Stomach smooth muscle (tissue), 2 donors: ENCODE measurements at regions not wholly inside any gene's neighbourhood (a gene's known extent, or its start where the extent isn't known, plus 50 kb on each side); places are given as distances from the start of the nearest gene placed in this dataset.

Source experiments
- H3K27ac ChIP-seq: one replicate; pipeline ENCODE4 v1.7.0; 2013; ENCODE audit warnings: mild to moderate bottlenecking, low read length, inconsistent platforms
- H3K27me3 ChIP-seq, 2 donors: one replicate each; pipeline ENCODE4 v1.7.0; 2013; ENCODE audit warnings: low read length in 2 of 2; ENCODE audit not compliant: insufficient read depth in 2 of 2, control insufficient read depth in 1 of 2
- H3K36me3 ChIP-seq, 2 donors: one replicate each; pipeline ENCODE4 v1.7.0; 2013; ENCODE audit warnings: low read length in 2 of 2; ENCODE audit not compliant: control insufficient read depth in 2 of 2, insufficient read depth in 2 of 2
- H3K4me1 ChIP-seq: one replicate; pipeline ENCODE4 v1.7.0; 2013; ENCODE audit warnings: low read length; ENCODE audit not compliant: control insufficient read depth, insufficient read depth
- H3K4me3 ChIP-seq, 2 donors: one replicate each; pipeline ENCODE4 v1.7.0; 2013; ENCODE audit warnings: low read length in 2 of 2
- H3K9ac ChIP-seq, 2 donors: one replicate each; pipeline ENCODE4 v1.7.0; 2013; ENCODE audit warnings: low read length in 2 of 2, mild to moderate bottlenecking in 1 of 2
- H3K9me3 ChIP-seq, 2 donors: one replicate each; pipeline ENCODE4 v1.7.0; 2013; ENCODE audit warnings: low read length in 2 of 2; ENCODE audit not compliant: control insufficient read depth in 2 of 2
- donor health status: healthy.
- donor health status: Pancreatic carcinoma.

DNA sequence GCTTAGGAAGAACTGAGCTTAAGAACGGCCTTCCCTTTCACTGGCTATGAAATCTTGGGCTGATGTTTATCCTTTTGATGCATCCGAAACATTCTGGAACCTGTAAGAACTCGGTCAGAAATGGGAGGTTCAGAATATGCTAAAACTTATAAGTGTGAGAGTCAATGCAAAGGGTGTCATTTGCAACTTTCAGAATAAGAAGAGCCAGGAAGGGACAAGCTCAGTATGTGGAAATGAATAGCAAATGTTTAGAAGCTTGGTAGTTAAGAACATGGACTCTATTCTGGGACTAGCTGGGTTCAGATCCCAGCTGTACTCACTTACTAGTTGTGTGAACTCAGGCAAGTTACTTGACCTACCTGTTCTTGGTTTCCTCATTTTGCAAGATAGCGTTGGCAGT is 234.1 kb downstream of the OMA1 start:
- Histone ChIP-seq H3K4me1 (no peaks in the 10 kb centered on the region), H3K36me3 (no peaks in the 10 kb centered on the region), H3K9me3 (no peaks in the 10 kb centered on the region), H3K27me3 (no peaks in the 10 kb centered on the region), H3K27ac (no peak overlapping the region), H3K9ac (no peak overlapping the region), H3K4me3 (no peak overlapping the region)

DNA sequence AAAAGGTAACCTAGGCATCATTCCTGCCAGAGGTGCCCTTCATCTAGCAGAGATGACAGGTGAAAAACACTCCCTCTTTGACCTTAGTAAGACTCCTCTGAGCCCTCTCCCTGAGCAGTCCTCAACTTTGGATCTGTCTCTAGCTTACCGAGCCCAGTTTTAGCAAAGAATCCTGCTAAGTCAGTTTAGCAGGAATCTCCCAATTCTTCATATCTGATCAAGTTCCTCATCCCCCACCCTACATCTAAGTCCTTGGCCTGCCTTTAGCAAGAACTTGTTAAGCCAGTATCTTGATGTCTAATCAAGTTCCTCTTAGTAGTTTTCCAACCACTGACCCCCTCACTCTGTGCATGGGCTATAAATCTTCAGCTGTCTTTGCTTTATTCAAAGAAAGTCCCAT is 235.6 kb downstream of the OMA1 start:
- Histone ChIP-seq H3K4me1 (no peaks in the 10 kb centered on the region), H3K9ac (no peak overlapping the region), H3K36me3 (no peaks in the 10 kb centered on the region), H3K27me3 (no peaks in the 10 kb centered on the region), H3K4me3 (no peak overlapping the region), H3K9me3 (no peaks in the 10 kb centered on the region), H3K27ac (no peak overlapping the region)

DNA sequence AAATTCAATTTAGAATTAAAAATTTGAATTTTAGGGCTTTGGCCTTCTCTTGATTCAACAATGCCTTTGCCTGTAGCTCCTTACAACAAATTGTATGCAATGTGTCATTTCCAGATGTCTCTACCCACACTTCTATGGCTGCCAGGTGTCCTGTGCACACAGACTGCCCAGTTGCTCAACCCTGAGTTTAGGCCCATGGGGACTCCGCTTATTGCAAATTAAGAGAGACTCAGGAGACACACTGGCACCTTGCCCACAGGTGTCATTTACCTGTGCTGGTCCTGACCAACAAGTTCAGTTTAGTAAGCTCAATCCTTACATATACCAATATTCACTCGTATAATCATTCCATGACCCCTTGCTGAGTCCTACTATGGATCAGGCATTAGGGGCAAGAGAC is 236.1 kb downstream of the OMA1 start:
- Histone ChIP-seq H3K27me3 (no peaks in the 10 kb centered on the region), H3K4me3 (no peak overlapping the region), H3K4me1 (no peaks in the 10 kb centered on the region)

DNA sequence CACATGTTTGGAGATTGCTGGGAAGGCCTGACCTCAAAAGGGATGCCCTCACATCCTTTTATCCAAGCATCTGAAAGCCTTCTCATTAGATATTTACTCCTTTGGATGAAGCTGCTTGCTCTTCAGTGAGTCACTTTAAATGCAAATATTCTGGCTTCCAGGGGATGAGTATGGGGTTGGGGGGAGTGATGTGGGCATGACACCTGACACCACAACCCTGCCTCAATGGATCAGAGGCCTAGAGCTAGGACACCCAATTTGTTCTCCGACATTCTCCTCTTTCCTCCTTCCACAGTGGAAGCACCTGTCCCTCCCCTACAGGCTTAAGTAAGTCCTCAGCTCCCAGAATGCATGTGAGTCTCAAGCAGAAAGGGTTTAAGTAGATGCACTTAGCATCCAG is 238.3 kb downstream of the OMA1 start:
- no peaks in the 10 kb centered on the region for H3K27me3 ChIP-seq
- no peak overlapping the region for H3K9ac ChIP-seq
- H3K4me3 ChIP-seq = no peak overlapping the region
- no peak overlapping the region for H3K27ac ChIP-seq
- H3K4me1 ChIP-seq = no peaks in the 10 kb centered on the region
- no peaks in the 10 kb centered on the region for H3K9me3 ChIP-seq
- no peaks in the 10 kb centered on the region for H3K36me3 ChIP-seq

More for the DNA sequence above, 236.1 kb downstream of the OMA1 start:
- Histone ChIP-seq H3K36me3 (no peaks in the 10 kb centered on the region), H3K9ac (no peak overlapping the region), H3K9me3 (no peaks in the 10 kb centered on the region), H3K27ac (no peak overlapping the region)

DNA sequence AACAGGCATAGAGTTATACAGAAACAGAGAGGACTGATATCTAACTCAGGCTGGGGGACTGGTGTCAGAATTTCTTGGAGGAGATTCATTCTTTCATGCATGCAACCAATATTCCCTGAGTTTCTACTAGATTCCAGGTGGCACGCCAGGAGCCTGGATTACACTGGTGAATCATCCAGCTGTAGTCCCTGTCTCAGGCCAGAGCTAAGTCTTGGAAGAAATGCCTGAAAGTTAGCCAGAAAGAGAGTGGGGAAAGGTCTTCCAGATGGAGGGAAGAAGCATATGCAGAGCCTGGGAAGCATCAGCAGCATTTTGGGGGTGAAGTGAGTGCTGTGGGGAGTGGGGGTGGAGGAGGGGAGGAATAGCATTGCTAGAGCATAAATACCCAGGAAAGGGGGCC is 239.1 kb downstream of the OMA1 start:
- no peak overlapping the region for H3K27ac ChIP-seq
- H3K9me3 ChIP-seq = no peaks in the 10 kb centered on the region
- H3K36me3 ChIP-seq = no peaks in the 10 kb centered on the region

DNA sequence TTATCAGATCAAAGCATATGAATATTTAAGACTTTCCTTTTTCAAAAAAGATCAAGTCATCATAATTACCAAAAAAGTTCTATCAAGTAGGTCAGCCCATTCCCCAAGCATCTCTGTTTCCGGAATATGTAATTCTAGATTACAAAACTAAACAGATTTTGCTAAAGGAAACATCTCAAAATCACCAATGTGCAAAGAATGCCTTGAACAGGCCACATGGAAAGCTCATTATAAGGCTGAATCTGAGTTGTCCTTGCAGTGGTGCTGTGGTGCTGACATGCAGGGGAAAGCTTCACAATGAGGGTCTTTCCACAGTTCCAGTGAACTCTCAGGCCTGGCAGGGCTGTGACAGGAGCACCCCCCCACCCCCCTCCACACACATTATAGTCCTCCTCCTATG is 240.9 kb downstream of the OMA1 start:
- Histone ChIP-seq H3K4me3 (no peak overlapping the region), H3K9me3 (no peaks in the 10 kb centered on the region), H3K9ac (no peak overlapping the region), H3K4me1 (no peaks in the 10 kb centered on the region), H3K36me3 (no peaks in the 10 kb centered on the region), H3K27ac (no peak overlapping the region), H3K27me3 (no peaks in the 10 kb centered on the region)

More for the DNA sequence above, 239.1 kb downstream of the OMA1 start:
- Histone ChIP-seq H3K4me3 (no peak overlapping the region), H3K4me1 (no peaks in the 10 kb centered on the region), H3K9ac (no peak overlapping the region), H3K27me3 (no peaks in the 10 kb centered on the region)

DNA sequence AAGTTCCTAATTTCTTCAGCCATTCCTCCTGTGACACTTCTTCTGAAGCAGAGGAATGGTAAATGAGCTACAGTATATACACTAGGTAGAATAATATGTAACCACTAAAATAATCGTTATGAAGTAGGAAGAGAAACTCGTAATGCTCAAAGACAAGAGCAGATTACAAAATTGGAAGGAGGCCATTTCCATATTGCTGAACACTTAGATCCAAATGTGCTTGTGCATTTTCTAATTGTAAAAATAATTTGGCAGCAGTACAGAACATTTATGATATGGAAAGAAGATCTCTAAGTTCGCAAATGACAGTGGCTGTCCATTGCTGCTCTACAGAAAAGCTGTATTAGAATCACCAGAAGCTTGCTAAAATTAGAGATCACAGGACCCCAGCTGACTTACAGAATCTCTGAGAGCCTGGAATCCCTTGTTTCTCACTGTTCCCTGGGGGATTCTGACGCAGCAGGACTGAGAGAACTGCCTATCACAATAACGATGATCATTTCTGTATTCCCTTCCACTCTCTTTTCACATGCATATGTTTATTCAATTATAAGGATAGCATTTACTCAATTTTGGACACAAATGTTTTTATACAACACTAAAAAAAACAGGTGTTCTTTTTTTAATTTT is 242.1 kb downstream of the OMA1 start:
- Histone ChIP-seq H3K9ac (no peak overlapping the region), H3K4me1 (no peaks in the 10 kb centered on the region), H3K36me3 (no peaks in the 10 kb centered on the region), H3K9me3 (no peaks in the 10 kb centered on the region), H3K27me3 (no peaks in the 10 kb centered on the region), H3K27ac (no peak overlapping the region), H3K4me3 (no peak overlapping the region)

DNA sequence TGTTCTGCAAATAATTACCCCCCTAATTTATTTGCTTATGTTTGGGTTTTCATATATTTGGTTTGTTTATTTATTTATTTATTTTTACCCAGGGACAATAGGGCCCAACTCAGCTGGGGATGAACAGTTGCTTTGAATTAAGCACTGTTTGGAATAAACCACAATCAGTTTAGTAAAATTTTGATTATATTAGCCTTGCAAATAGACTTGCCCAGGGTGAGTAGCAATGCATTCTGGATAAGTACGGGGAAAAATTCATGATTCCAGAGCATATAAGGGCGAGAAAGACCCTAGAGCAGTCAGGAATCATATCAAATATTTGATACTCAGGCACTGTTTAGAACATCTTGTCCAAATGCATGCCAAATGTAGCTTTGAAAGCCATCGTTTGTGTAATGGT is 242.7 kb downstream of the OMA1 start:
- H3K27ac ChIP-seq = no peak overlapping the region
- H3K9me3 ChIP-seq = no peaks in the 10 kb centered on the region
- H3K36me3 ChIP-seq = no peaks in the 10 kb centered on the region
- no peak overlapping the region for H3K4me3 ChIP-seq
- no peaks in the 10 kb centered on the region for H3K27me3 ChIP-seq
- no peaks in the 10 kb centered on the region for H3K4me1 ChIP-seq
- no peak overlapping the region for H3K9ac ChIP-seq

DNA sequence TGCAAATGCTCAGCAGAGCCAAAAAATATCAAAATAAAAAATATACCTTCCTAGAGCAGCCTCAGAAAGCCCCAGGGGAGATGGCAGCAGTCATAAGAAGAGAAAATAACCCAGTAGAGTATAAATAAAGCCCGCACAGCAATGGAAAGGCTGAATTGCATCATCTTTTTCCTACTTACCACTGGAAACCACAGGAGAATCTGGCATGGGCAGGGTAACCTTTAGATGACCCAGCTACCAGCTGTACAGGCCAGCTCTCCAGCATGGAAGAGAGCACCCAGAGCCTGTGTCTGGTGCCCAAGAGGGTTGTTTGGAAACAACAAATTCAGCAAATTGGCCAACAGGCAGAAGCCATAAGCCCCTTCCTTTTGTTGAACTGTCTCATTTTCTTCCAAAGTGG is 253.1 kb downstream of the OMA1 start:
- Histone ChIP-seq H3K36me3 (no peaks in the 10 kb centered on the region), H3K9ac (no peak overlapping the region), H3K4me1 (no peaks in the 10 kb centered on the region), H3K4me3 (no peak overlapping the region), H3K27me3 (no peaks in the 10 kb centered on the region), H3K9me3 (no peaks in the 10 kb centered on the region), H3K27ac (no peak overlapping the region)

DNA sequence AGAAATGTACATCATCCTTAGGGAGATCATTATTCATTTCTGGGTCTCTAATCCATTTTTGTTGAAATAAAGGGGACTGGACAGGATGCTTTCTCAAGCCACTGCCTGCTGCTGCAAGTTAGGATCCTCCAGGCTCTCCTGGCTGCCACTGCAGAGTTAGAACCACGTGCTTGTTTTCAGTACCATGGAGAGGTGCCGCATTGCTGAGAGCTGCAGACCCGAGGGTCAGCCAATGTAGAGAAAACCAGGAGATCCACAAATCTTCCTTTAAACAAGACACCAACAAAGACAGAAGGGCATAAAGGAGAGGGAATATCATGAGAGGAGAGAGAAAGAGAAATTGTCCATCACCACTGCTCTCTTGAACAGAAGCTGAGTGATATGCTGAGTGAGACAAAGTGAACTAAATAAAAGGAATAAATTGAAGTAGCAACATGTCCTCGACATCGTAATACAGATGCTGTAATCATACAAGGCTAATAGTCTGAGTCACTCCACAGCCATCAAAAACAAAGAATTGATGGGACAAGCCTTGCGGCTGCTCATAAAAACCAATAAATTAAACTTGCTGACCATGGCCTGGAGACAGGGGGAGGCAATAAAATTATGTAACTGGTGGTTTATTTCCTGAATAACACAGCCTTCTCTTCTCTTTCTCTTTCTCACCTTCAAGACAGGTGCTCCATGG is 255.7 kb downstream of the OMA1 start:
- Histone ChIP-seq H3K36me3 (no peaks in the 10 kb centered on the region), H3K9ac (no peak overlapping the region), H3K4me1 (no peaks in the 10 kb centered on the region), H3K27ac (no peak overlapping the region), H3K9me3 (no peaks in the 10 kb centered on the region), H3K27me3 (no peaks in the 10 kb centered on the region), H3K4me3 (no peak overlapping the region)

DNA sequence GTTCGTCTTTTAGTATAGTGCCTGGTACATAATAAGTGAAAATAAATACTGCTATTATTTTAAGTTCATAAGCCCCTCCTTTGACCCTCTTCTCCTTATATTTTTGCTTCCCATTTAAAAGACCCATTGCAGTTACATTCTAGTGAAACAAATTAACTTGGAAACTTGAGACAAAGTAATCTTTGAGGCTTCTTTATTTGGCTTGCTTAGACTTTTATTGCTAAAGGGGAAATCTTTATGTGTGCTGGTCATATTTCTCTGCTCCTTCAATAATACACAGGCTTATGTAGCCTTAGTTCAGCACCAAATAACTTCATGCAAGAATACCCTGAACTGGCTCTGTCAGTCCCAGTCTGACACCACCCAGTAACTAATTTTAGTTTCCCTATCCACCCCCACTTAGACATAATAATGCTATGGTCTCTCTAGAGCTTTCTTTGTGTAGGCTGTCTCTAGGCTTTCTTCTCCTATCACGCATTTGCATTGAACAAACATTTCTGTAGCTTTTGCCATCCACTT is 257.8 kb downstream of the OMA1 start:
- Histone ChIP-seq H3K36me3 (no peaks in the 10 kb centered on the region), H3K4me1 (no peaks in the 10 kb centered on the region)

More for the DNA sequence above, 257.8 kb downstream of the OMA1 start:
- H3K4me3 ChIP-seq = no peak overlapping the region
- H3K9ac ChIP-seq = no peak overlapping the region
- H3K27me3 ChIP-seq = no peaks in the 10 kb centered on the region
- H3K9me3 ChIP-seq = no peaks in the 10 kb centered on the region
- H3K27ac ChIP-seq = no peak overlapping the region
